OCI-LY7 (cell line): ENCODE measurements at regions not wholly inside any gene's neighbourhood (a gene's known extent, or its start where the extent isn't known, plus 50 kb on each side); places are given as distances from the start of the nearest gene placed in this dataset.

ENCODE experiments used
- EZH2phosphoT487 ChIP-seq: fragments of 200-600 bp; sonication (generic); IDR thresholded peaks from 2 replicates; pipeline ENCODE4 v1.6.1; 2018; ENCODE audit warnings: low read depth, borderline replicate concordance, mild to moderate bottlenecking, mixed run types, antibody characterized with exemption, low read length, moderate library complexity, mixed read lengths
- TF ChIP-seq, protein P1 (sequence below): fragments of 200-600 bp; sonication (generic); conservative IDR thresholded peaks from 2 replicates; pipeline ENCODE4 v1.5.1; 2014; ENCODE audit warnings: mild to moderate bottlenecking, antibody characterized with exemption, low read length, moderate library complexity, mixed read lengths

DNA sequence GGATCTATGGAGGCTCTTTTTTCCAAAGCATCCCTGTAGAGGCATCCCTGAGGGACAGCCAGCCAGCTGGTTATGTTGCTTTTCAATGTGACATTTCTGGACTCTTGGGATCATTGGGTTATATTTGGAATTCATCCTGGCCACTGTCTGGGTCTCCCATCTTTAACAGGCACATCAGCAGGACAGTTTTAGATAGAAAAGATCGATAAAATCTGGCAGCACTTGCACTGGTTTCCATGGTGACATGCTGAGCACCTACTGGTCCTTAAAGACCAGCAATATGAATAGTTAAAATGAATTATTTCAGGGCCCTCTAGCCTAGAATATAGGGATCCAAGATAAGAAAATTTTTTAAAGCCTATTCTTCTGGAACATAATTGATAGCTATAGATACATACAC lies 151.6 kb downstream of the KDR start:
- TF ChIP-seq, protein P1, sequence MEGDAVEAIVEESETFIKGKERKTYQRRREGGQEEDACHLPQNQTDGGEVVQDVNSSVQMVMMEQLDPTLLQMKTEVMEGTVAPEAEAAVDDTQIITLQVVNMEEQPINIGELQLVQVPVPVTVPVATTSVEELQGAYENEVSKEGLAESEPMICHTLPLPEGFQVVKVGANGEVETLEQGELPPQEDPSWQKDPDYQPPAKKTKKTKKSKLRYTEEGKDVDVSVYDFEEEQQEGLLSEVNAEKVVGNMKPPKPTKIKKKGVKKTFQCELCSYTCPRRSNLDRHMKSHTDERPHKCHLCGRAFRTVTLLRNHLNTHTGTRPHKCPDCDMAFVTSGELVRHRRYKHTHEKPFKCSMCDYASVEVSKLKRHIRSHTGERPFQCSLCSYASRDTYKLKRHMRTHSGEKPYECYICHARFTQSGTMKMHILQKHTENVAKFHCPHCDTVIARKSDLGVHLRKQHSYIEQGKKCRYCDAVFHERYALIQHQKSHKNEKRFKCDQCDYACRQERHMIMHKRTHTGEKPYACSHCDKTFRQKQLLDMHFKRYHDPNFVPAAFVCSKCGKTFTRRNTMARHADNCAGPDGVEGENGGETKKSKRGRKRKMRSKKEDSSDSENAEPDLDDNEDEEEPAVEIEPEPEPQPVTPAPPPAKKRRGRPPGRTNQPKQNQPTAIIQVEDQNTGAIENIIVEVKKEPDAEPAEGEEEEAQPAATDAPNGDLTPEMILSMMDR = no peak
- no peak for TF ChIP-seq EZH2phosphoT487
